Stomach (tissue), 8 donors: ENCODE measurements at regions not wholly inside any gene's neighbourhood (a gene's known extent, or its start where the extent isn't known, plus 50 kb on each side); places are given as distances from the start of the nearest gene placed in this dataset.

ENCODE experiments used
- DNase-seq, 2 donors: peaks; one replicate each; pipeline versions ENCODE4 v3.0.0 to v3.0.0-alpha.2; 2013 to 2019
- H3K27ac ChIP-seq, 5 donors: fragments of 200-600 bp in 4 of 5; sonication (generic) in 4 of 5; one replicate each; pipeline ENCODE4 v1.5.1; 2013 to 2019; ENCODE audit warnings: mild to moderate bottlenecking in 1 of 5, moderate library complexity in 1 of 5
- H3K27me3 ChIP-seq, 3 donors: fragments of 200-600 bp; sonication (generic); one replicate each; pipeline ENCODE4 v1.5.1; 2017 to 2019; ENCODE audit warnings: mixed run types in 1 of 3
- H3K36me3 ChIP-seq, 4 donors: fragments of 200-600 bp; sonication (generic); 1 replicate in 3 of 4; 2 replicates in 1 of 4; pipeline ENCODE4 v1.5.1; 2016 to 2019
- H3K4me1 ChIP-seq, 4 donors: fragments of 200-600 bp; sonication (generic); one replicate each; pipeline ENCODE4 v1.5.1; 2016 to 2019
- H3K4me3 ChIP-seq, 4 donors: fragments of 200-600 bp; sonication (generic) in 3 of 4; one replicate each; pipeline ENCODE4 v1.5.1; 2016 to 2019; ENCODE audit warnings: mild to moderate bottlenecking in 1 of 4
- H3K9me3 ChIP-seq, 4 donors: fragments of 200-600 bp; sonication (generic); one replicate each; pipeline ENCODE4 v1.5.1; 2016 to 2019
- CTCF ChIP-seq, 7 experiments: fragments of 450-650 bp in 4 of 7; fragments of 200-600 bp in 3 of 7; sonication (generic) in 3 of 7; IDR thresholded peaks; one replicate each; pipeline ENCODE4 v1.5.1; 2016 to 2019; ENCODE audit warnings: antibody characterized with exemption in 7 of 7, control low read depth in 2 of 7, mild to moderate bottlenecking in 1 of 7
- EP300 ChIP-seq: sonication (generic); formaldehyde crosslinking; IDR thresholded peaks from one replicate; pipeline ENCODE4 v1.6.1; 2017; ENCODE audit warnings: antibody characterized with exemption
- POLR2A ChIP-seq, 4 donors: fragments of 450-650 bp; IDR thresholded peaks; one replicate each; pipeline ENCODE4 v1.6.1; 2016; ENCODE audit warnings: antibody characterized with exemption in 4 of 4, control low read depth in 2 of 4, mild to moderate bottlenecking in 1 of 4, moderate library complexity in 1 of 4
- POLR2AphosphoS5 ChIP-seq, 3 donors: sonication (generic); formaldehyde crosslinking; IDR thresholded peaks; one replicate each; pipeline ENCODE4 v1.6.1; 2016; ENCODE audit warnings: antibody characterized with exemption in 3 of 3
- WGBS, 5 donors: extraction: QIAGEN DNeasy Blood & Tissue Kit in 3 of 5; methylation state at CpG; one replicate each; pipeline versions ENCODE4 v1.1.5 to v1.1.7; 2013 to 2018; 5-methylcytosine and 5-hydroxymethylcytosine counted together
- intact Hi-C: fragments of 100-400 bp; cut with DNase I; formaldehyde crosslinking; loops from one replicate; pipeline ENCODE4 v1.15.1; 2023; ENCODE audit warnings: low total_unique reads
- donor health status: healthy with polysubstance abuse.
- donor health status: Bipolar disorder and iron deficiency.
- donor health status: healthy.

- TF ChIP-seq POLR2A (IDR thresholded peaks at IDR 0.05) (no peak), EP300 (no peak), POLR2AphosphoS5 (IDR thresholded peaks at IDR 0.05) (peak in 2 of 3 donors; percentile 19 to 52), CTCF (IDR thresholded peaks at IDR 0.05) (no peak)
- Histone ChIP-seq H3K36me3 (no peaks in the 10 kb centered on the region), H3K4me1 (peaks cover 0 to 5% (median 0%) of the 10 kb centered on the region in 4 donors), H3K9me3 (no peaks in the 10 kb centered on the region), H3K27me3 (no peaks in the 10 kb centered on the region), H3K27ac (peak overlapping the region in 3 of 5 donors; percentile 7 to 36 (median 25)), H3K4me3 (no peak overlapping the region)
- intact Hi-C loops = no loop called here
- 34 to 75% (median 61%) methylated on average over 2 of the region's 2 CpGs for WGBS, 5 donors
- DNase-seq = peak in 1 of 2 donors; percentile 11
Measured at GRCh38 chr2:160869411-160869810, 290.8 kb upstream of the TANK start.

- no peak overlapping the region for H3K4me3 ChIP-seq
- no peaks in the 10 kb centered on the region for H3K9me3 ChIP-seq
- intact Hi-C loops = no loop called here
- WGBS, 5 donors = 25 to 40% (median 31%) methylated on average over 6 of the region's 6 CpGs
- H3K4me1 ChIP-seq = peaks cover 0 to 5% (median 0%) of the 10 kb centered on the region in 4 donors
- TF ChIP-seq EP300 = no peak
- no peak for TF ChIP-seq POLR2AphosphoS5 (IDR thresholded peaks at IDR 0.05)
- TF ChIP-seq POLR2A (IDR thresholded peaks at IDR 0.05) = no peak
- TF ChIP-seq CTCF (IDR thresholded peaks at IDR 0.05) = no peak
- H3K27me3 ChIP-seq = no peaks in the 10 kb centered on the region
- H3K36me3 ChIP-seq = no peaks in the 10 kb centered on the region
- peak overlapping the region in 2 of 5 donors; percentile 13 to 39 for H3K27ac ChIP-seq
- peak in 1 of 2 donors; percentile 35 for DNase-seq
Measured at GRCh38 chr2:160870729-160871465, 289.3 kb upstream of the TANK start.

- intact Hi-C loops = no loop called here
- WGBS, 5 donors = 92 to 99% (median 96%) methylated on average over 7 of the region's 7 CpGs
Measured at GRCh38 chr2:160871953-160872352, 288.3 kb upstream of the TANK start.

GRCh38 chr2:160876029-160876428 is 284.2 kb upstream of the TANK start:
- no peak for TF ChIP-seq CTCF (IDR thresholded peaks at IDR 0.05)
- TF ChIP-seq EP300 = no peak
- TF ChIP-seq POLR2A (IDR thresholded peaks at IDR 0.05) = no peak
- no peak for TF ChIP-seq POLR2AphosphoS5 (IDR thresholded peaks at IDR 0.05)
- H3K4me1 ChIP-seq = peaks cover 0 to under 1% (median 0%) of the 10 kb centered on the region in 4 donors
- no peaks in the 10 kb centered on the region for H3K36me3 ChIP-seq
- 85 to 99% (median 98%) methylated on average over 2 of the region's 2 CpGs for WGBS, 5 donors
- H3K27me3 ChIP-seq = no peaks in the 10 kb centered on the region
- intact Hi-C loops = no loop called here
- no peak overlapping the region for H3K4me3 ChIP-seq
- DNase-seq = no peak
- H3K27ac ChIP-seq = no peak overlapping the region
- no peaks in the 10 kb centered on the region for H3K9me3 ChIP-seq

More at GRCh38 chr2:160871953-160872352, 288.3 kb upstream of the TANK start:
- no peak overlapping the region for H3K4me3 ChIP-seq
- TF ChIP-seq CTCF (IDR thresholded peaks at IDR 0.05) (no peak), POLR2A (IDR thresholded peaks at IDR 0.05) (no peak), POLR2AphosphoS5 (IDR thresholded peaks at IDR 0.05) (no peak), EP300 (no peak)
- no peaks in the 10 kb centered on the region for H3K27me3 ChIP-seq
- no peaks in the 10 kb centered on the region for H3K36me3 ChIP-seq
- H3K4me1 ChIP-seq = peaks cover 0 to 5% (median 0%) of the 10 kb centered on the region in 4 donors
- DNase-seq = no peak
- no peaks in the 10 kb centered on the region for H3K9me3 ChIP-seq
- H3K27ac ChIP-seq = no peak overlapping the region
